ENCODE measurements at regions not wholly inside any gene's neighbourhood (a gene's known extent, or its start where the extent isn't known, plus 50 kb on each side); places are given as distances from the start of the nearest gene placed in this dataset.

GRCh38 chr13:33913829-33914228 lies 95.9 kb downstream of the RFC3 start:
- no peak overlapping the region for H3K4me3 ChIP-seq (replicated peaks; ENCODE audit: insufficient read depth, low read length)
- H3K27me3 ChIP-seq (ENCODE audit: insufficient read depth, poor library complexity, severe bottlenecking) = no peaks in the 10 kb centered on the region
- DNase-seq (ENCODE audit: low read depth in 1 of 2, low spot score in 1 of 2) = no peak
- no peak overlapping the region for H3K27ac ChIP-seq (replicated peaks)
- TF ChIP-seq CTCF (IDR thresholded peaks at IDR 0.05; ENCODE audit: insufficient read depth, low read length) (no peak), SPI1 (IDR thresholded peaks at IDR 0.05; ENCODE audit: borderline replicate concordance, low read depth) (no peak), REST (IDR thresholded peaks at IDR 0.05; ENCODE audit: insufficient replicate concordance, low read depth) (no peak), POLR2AphosphoS5 (IDR thresholded peaks at IDR 0.05; ENCODE audit: low read depth) (no peak), GABPA (IDR thresholded peaks at IDR 0.05; ENCODE audit: low read depth) (no peak)

GRCh38 chr13:33917190-33917589 lies 99.2 kb downstream of the RFC3 start:
- DNase-seq (ENCODE audit: low read depth in 1 of 2, low spot score in 1 of 2) = no peak
- no peak overlapping the region for H3K27ac ChIP-seq (replicated peaks)
- no peak overlapping the region for H3K4me3 ChIP-seq (replicated peaks; ENCODE audit: insufficient read depth, low read length)
- H3K27me3 ChIP-seq (ENCODE audit: insufficient read depth, poor library complexity, severe bottlenecking) = no peaks in the 10 kb centered on the region
- TF ChIP-seq SPI1 (IDR thresholded peaks at IDR 0.05; ENCODE audit: borderline replicate concordance, low read depth) = no peak
- TF ChIP-seq REST (IDR thresholded peaks at IDR 0.05; ENCODE audit: insufficient replicate concordance, low read depth) = no peak
- no peak for TF ChIP-seq GABPA (IDR thresholded peaks at IDR 0.05; ENCODE audit: low read depth)
- no peak for TF ChIP-seq CTCF (IDR thresholded peaks at IDR 0.05; ENCODE audit: insufficient read depth, low read length)
- no peak for TF ChIP-seq POLR2AphosphoS5 (IDR thresholded peaks at IDR 0.05; ENCODE audit: low read depth)

GRCh38 chr13:33918199-33918932 lies 100.4 kb downstream of the RFC3 start:
- TF ChIP-seq SPI1 (IDR thresholded peaks at IDR 0.05; ENCODE audit: borderline replicate concordance, low read depth) (no peak), GABPA (IDR thresholded peaks at IDR 0.05; ENCODE audit: low read depth) (no peak), REST (IDR thresholded peaks at IDR 0.05; ENCODE audit: insufficient replicate concordance, low read depth) (no peak), POLR2AphosphoS5 (IDR thresholded peaks at IDR 0.05; ENCODE audit: low read depth) (no peak), CTCF (IDR thresholded peaks at IDR 0.05; ENCODE audit: insufficient read depth, low read length) (no peak)
- Histone ChIP-seq H3K4me3 (replicated peaks; ENCODE audit: insufficient read depth, low read length) (no peak overlapping the region), H3K27me3 (ENCODE audit: insufficient read depth, poor library complexity, severe bottlenecking) (no peaks in the 10 kb centered on the region), H3K27ac (replicated peaks) (no peak overlapping the region)
- peak in 1 of 2 experiments; percentile 68 for DNase-seq (ENCODE audit: low read depth in 1 of 2, low spot score in 1 of 2)

Data from HL-60 (cell line).